GM18909 (cell line): ENCODE measurements at regions not wholly inside any gene's neighbourhood (a gene's known extent, or its start where the extent isn't known, plus 50 kb on each side); places are given as distances from the start of the nearest gene placed in this dataset.
"Not testable (repeated sequence)": the region's sequence is repeated elsewhere in the genome, so short reads cannot be mapped to it uniquely, and the experiment has no call there.

ENCODE experiments used
- ATAC-seq: cut with Tn5 transposase; IDR thresholded peaks from one replicate; pipeline ENCODE4 v1.9.1; 2021; ENCODE audit warnings: mild to moderate bottlenecking; ENCODE audit not compliant: unreplicated experiment, poor library complexity

- ATAC-seq, result peak; percentile 96
Measured at GRCh38 chr9:20242510-20243189, 379.6 kb downstream of the MLLT3 start.

GRCh38 chr9:20240498-20240897, 381.8 kb downstream of the MLLT3 start:
- no peak for ATAC-seq

GRCh38 chr9:20238921-20239320, 383.4 kb downstream of the MLLT3 start:
- ATAC-seq, result no peak

- no peak for ATAC-seq
Measured at GRCh38 chr9:20237686-20238085, 384.6 kb downstream of the MLLT3 start.

- no peak for ATAC-seq
Measured at GRCh38 chr9:20236676-20237075, 385.6 kb downstream of the MLLT3 start.

GRCh38 chr9:20235206-20235605, 387.1 kb downstream of the MLLT3 start:
- ATAC-seq, result not testable (repeated sequence)

- ATAC-seq, result no peak
Measured at GRCh38 chr9:20228096-20228495, 394.2 kb downstream of the MLLT3 start.

GRCh38 chr9:20227166-20227874, 395.0 kb downstream of the MLLT3 start:
- ATAC-seq, result no peak

- ATAC-seq, result no peak
Measured at GRCh38 chr9:20226345-20226744, 396.0 kb downstream of the MLLT3 start.

GRCh38 chr9:20225826-20226225, 396.5 kb downstream of the MLLT3 start:
- ATAC-seq, result no peak

- no peak for ATAC-seq
Measured at GRCh38 chr9:20224756-20225155, 397.5 kb downstream of the MLLT3 start.

- ATAC-seq, result no peak
Measured at GRCh38 chr9:20220286-20220685, 402.0 kb downstream of the MLLT3 start.

GRCh38 chr9:20219437-20219836, 402.9 kb downstream of the MLLT3 start:
- no peak for ATAC-seq

- no peak for ATAC-seq
Measured at GRCh38 chr9:20217596-20217995, 404.7 kb downstream of the MLLT3 start.

- no peak for ATAC-seq
Measured at GRCh38 chr9:20216438-20216837, 405.9 kb downstream of the MLLT3 start.

GRCh38 chr9:20215552-20215951, 406.7 kb downstream of the MLLT3 start:
- no peak for ATAC-seq

GRCh38 chr9:20212806-20213205, 409.5 kb downstream of the MLLT3 start:
- no peak for ATAC-seq

GRCh38 chr9:20209391-20210340, 412.6 kb downstream of the MLLT3 start:
- no peak for ATAC-seq

GRCh38 chr9:20208961-20209371, 413.3 kb downstream of the MLLT3 start:
- no peak for ATAC-seq

GRCh38 chr9:20208226-20208625, 414.1 kb downstream of the MLLT3 start:
- ATAC-seq, result no peak

- no peak for ATAC-seq
Measured at GRCh38 chr9:20207176-20207575, 415.1 kb downstream of the MLLT3 start.
